ENCODE measurements at regions not wholly inside any gene's neighbourhood (a gene's known extent, or its start where the extent isn't known, plus 50 kb on each side); places are given as distances from the start of the nearest gene placed in this dataset.
A peak's percentile ranks its signal among the peaks of the same experiment; 100 is the strongest.

GRCh38 chr13:58830841-58831240 lies 1199.3 kb downstream of the PCDH17 start:
- Histone ChIP-seq H3K4me3 (ENCODE audit: low read length) (no peak overlapping the region), H3K9ac (ENCODE audit: low read length) (no peak overlapping the region), H3K9me2 (ENCODE audit: insufficient read depth, low read length) (no peaks in the 10 kb centered on the region), H3K27me3 (ENCODE audit: insufficient read depth, low read depth, low read length) (no peaks in the 10 kb centered on the region), H3K9me3 (ENCODE audit: low read length) (peaks cover 4% of the 10 kb centered on the region), H3K4me2 (ENCODE audit: low read length) (no peak overlapping the region), H3K79me2 (replicated peaks; ENCODE audit: insufficient read depth, low read length) (no peaks in the 10 kb centered on the region), H3F3A (ENCODE audit: insufficient read depth, low read length, poor library complexity, severe bottlenecking) (no peaks in the 10 kb centered on the region), H2AFZ (ENCODE audit: low read depth, low read length) (no peak overlapping the region), H3K36me3 (ENCODE audit: insufficient read depth, low read length) (no peaks in the 10 kb centered on the region), H4K20me1 (ENCODE audit: insufficient read depth) (no peaks in the 10 kb centered on the region), H3K27ac (ENCODE audit: low read length) (no peak overlapping the region)
- TF ChIP-seq MXI1 (conservative IDR thresholded peaks at IDR 0.05; ENCODE audit: poor library complexity, severe bottlenecking) = no peak
- TF ChIP-seq CTCF (IDR thresholded peaks at IDR 0.05; ENCODE audit: poor library complexity, severe bottlenecking) = no peak
- no peak for TF ChIP-seq EZH2 (IDR thresholded peaks at IDR 0.05; ENCODE audit: borderline replicate concordance, insufficient read depth, low read length, poor library complexity, severe bottlenecking)
- TF ChIP-seq RAD21 (conservative IDR thresholded peaks at IDR 0.05) = no peak
- TF ChIP-seq EP300 (conservative IDR thresholded peaks at IDR 0.05; ENCODE audit: poor library complexity, severe bottlenecking) = no peak
- TF ChIP-seq SMC3 (conservative IDR thresholded peaks at IDR 0.05; ENCODE audit: poor library complexity) = no peak
- no peak for TF ChIP-seq TAF1 (IDR thresholded peaks at IDR 0.05; ENCODE audit: low read depth)
- no peak for TF ChIP-seq POLR2AphosphoS5 (IDR thresholded peaks at IDR 0.05)
- no peak for TF ChIP-seq REST (IDR thresholded peaks at IDR 0.05; ENCODE audit: borderline replicate concordance)

- Histone ChIP-seq H3K4me3 (ENCODE audit: low read length) (no peak overlapping the region), H3K4me2 (ENCODE audit: low read length) (no peak overlapping the region), H3K79me2 (replicated peaks; ENCODE audit: insufficient read depth, low read length) (no peaks in the 10 kb centered on the region), H3K27ac (ENCODE audit: low read length) (no peak overlapping the region), H2AFZ (ENCODE audit: low read depth, low read length) (no peak overlapping the region), H3K9me2 (ENCODE audit: insufficient read depth, low read length) (no peaks in the 10 kb centered on the region), H3K27me3 (ENCODE audit: insufficient read depth, low read depth, low read length) (no peaks in the 10 kb centered on the region), H4K20me1 (ENCODE audit: insufficient read depth) (no peaks in the 10 kb centered on the region), H3K36me3 (ENCODE audit: insufficient read depth, low read length) (no peaks in the 10 kb centered on the region), H3K9me3 (ENCODE audit: low read length) (peaks cover 1% of the 10 kb centered on the region), H3K9ac (ENCODE audit: low read length) (no peak overlapping the region), H3F3A (ENCODE audit: insufficient read depth, low read length, poor library complexity, severe bottlenecking) (no peaks in the 10 kb centered on the region)
- TF ChIP-seq TAF1 (IDR thresholded peaks at IDR 0.05; ENCODE audit: low read depth) (no peak), RAD21 (conservative IDR thresholded peaks at IDR 0.05) (no peak), SMC3 (conservative IDR thresholded peaks at IDR 0.05; ENCODE audit: poor library complexity) (no peak), CTCF (IDR thresholded peaks at IDR 0.05; ENCODE audit: poor library complexity, severe bottlenecking) (no peak), MXI1 (conservative IDR thresholded peaks at IDR 0.05; ENCODE audit: poor library complexity, severe bottlenecking) (no peak), EZH2 (IDR thresholded peaks at IDR 0.05; ENCODE audit: borderline replicate concordance, insufficient read depth, low read length, poor library complexity, severe bottlenecking) (no peak), EP300 (conservative IDR thresholded peaks at IDR 0.05; ENCODE audit: poor library complexity, severe bottlenecking) (peak; percentile 85), POLR2AphosphoS5 (IDR thresholded peaks at IDR 0.05) (peak; percentile 48), REST (IDR thresholded peaks at IDR 0.05; ENCODE audit: borderline replicate concordance) (peak; percentile 93)
These were observed 1207.1 kb downstream of the PCDH17 start for GRCh38 chr13:58838615-58839014.
